ENCODE measurements at regions not wholly inside any gene's neighbourhood (a gene's known extent, or its start where the extent isn't known, plus 50 kb on each side); places are given as distances from the start of the nearest gene placed in this dataset.

DNA sequence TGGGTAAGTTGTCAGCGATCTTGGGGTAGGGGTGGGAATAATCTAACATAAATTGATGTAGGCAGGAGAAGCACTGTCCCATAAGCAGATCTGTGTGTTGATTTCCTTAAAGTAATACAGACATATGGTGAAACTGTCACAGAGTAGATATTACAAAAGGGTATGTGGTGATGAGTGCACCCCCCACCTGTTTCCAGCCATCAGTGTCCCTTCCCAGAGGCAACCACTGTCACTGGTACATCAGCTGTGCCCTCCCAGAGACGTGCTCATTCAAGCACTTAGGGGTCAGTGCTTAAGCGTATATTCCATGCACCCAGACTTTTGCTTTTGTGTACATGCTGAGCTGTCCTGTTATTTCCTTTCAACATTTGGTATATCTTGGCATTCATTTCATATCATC lies 94.3 kb upstream of the PITX1 start:
- no peak for TF ChIP-seq SP1 (IDR thresholded peaks at IDR 0.05)
- TF ChIP-seq FOXA1 (IDR thresholded peaks at IDR 0.05), result no peak
- TF ChIP-seq, protein P1, sequence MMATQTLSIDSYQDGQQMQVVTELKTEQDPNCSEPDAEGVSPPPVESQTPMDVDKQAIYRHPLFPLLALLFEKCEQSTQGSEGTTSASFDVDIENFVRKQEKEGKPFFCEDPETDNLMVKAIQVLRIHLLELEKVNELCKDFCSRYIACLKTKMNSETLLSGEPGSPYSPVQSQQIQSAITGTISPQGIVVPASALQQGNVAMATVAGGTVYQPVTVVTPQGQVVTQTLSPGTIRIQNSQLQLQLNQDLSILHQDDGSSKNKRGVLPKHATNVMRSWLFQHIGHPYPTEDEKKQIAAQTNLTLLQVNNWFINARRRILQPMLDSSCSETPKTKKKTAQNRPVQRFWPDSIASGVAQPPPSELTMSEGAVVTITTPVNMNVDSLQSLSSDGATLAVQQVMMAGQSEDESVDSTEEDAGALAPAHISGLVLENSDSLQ (IDR thresholded peaks at IDR 0.05), result no peak
- no peak for TF ChIP-seq LEF1 (IDR thresholded peaks at IDR 0.05; ENCODE audit: borderline replicate concordance)
- no peak for TF ChIP-seq FOXM1 (IDR thresholded peaks at IDR 0.05; ENCODE audit: borderline replicate concordance)
- TF ChIP-seq ZNF384 (IDR thresholded peaks at IDR 0.05), result no peak
- TF ChIP-seq TARDBP (IDR thresholded peaks at IDR 0.05), result no peak
- TF ChIP-seq L3MBTL2 (conservative IDR thresholded peaks at IDR 0.05), result no peak
- TF ChIP-seq ARNT (IDR thresholded peaks at IDR 0.05), result no peak
- no peak for TF ChIP-seq FOXK2 (IDR thresholded peaks at IDR 0.05)

Measured in HEK293T (cell line).